NB4 (cell line): ENCODE measurements at regions not wholly inside any gene's neighbourhood (a gene's known extent, or its start where the extent isn't known, plus 50 kb on each side); places are given as distances from the start of the nearest gene placed in this dataset.

Experiments used
- POLR2A ChIP-seq: IDR thresholded peaks from 2 replicates; pipeline ENCODE4 v1.6.1; 2011; ENCODE audit warnings: mild to moderate bottlenecking; ENCODE audit not compliant: insufficient read length; ENCODE audit errors: extremely low read depth
- TF ChIP-seq, protein P1 (sequence below): IDR thresholded peaks from one replicate; pipeline ENCODE4 v1.5.1; 2012; ENCODE audit warnings: low read depth, low read length

DNA sequence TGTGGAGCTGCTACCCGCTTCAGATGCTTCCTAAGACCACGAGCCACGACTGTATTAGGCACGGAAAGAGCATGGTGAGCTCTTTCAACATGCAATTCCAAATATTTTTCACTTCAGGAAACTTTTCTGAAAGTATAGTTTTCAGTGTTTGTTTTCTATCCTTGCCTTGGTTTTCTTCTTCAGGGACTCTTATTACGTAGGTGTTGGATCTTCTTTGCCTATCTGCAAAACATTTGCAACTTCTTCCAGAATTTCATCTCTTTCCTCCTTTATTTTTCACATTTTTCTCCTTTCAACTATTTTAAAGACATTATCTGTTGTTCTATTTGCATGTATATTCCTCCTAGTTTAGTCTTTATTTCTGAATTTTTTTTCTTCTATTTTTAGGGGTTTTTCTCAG is 148.9 kb upstream of the LSM14A start:
- no peak for TF ChIP-seq POLR2A
- TF ChIP-seq, protein P1, sequence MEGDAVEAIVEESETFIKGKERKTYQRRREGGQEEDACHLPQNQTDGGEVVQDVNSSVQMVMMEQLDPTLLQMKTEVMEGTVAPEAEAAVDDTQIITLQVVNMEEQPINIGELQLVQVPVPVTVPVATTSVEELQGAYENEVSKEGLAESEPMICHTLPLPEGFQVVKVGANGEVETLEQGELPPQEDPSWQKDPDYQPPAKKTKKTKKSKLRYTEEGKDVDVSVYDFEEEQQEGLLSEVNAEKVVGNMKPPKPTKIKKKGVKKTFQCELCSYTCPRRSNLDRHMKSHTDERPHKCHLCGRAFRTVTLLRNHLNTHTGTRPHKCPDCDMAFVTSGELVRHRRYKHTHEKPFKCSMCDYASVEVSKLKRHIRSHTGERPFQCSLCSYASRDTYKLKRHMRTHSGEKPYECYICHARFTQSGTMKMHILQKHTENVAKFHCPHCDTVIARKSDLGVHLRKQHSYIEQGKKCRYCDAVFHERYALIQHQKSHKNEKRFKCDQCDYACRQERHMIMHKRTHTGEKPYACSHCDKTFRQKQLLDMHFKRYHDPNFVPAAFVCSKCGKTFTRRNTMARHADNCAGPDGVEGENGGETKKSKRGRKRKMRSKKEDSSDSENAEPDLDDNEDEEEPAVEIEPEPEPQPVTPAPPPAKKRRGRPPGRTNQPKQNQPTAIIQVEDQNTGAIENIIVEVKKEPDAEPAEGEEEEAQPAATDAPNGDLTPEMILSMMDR, result no peak
